Right lobe of liver (tissue), 6 donors: ENCODE measurements at regions not wholly inside any gene's neighbourhood (a gene's known extent, or its start where the extent isn't known, plus 50 kb on each side); places are given as distances from the start of the nearest gene placed in this dataset.

Experiments used
- ATAC-seq, 4 donors: fragments of 200-7000 bp; cut with Tn5 transposase; one replicate each; pipeline ENCODE4 v1.9.1; 2020; ENCODE audit warnings: mild to moderate bottlenecking in 4 of 4, moderate library complexity in 4 of 4
- DNase-seq, 3 donors: peaks; one replicate each; pipeline ENCODE4 v3.0.0-alpha.2; 2020
- H3K27ac ChIP-seq, 3 donors: fragments of 200-600 bp; one replicate each; pipeline ENCODE4 v1.8.0; 2022
- H3K27me3 ChIP-seq, 2 donors: fragments of 200-600 bp; one replicate each; pipeline ENCODE4 v1.8.0; 2022
- H3K36me3 ChIP-seq, 4 donors: fragments of 200-600 bp; sonication (generic) in 1 of 4; one replicate each; pipeline versions ENCODE4 v1.5.1 to v1.8.0; 2017 to 2022; ENCODE audit warnings: control low read depth in 1 of 4
- H3K4me1 ChIP-seq, 4 donors: fragments of 200-600 bp; sonication (generic) in 1 of 4; one replicate each; pipeline versions ENCODE4 v1.5.1 to v1.8.0; 2017 to 2022; ENCODE audit warnings: control low read depth in 1 of 4
- H3K4me3 ChIP-seq, 3 donors: fragments of 200-600 bp; one replicate each; pipeline ENCODE4 v1.8.0; 2022
- H3K9me3 ChIP-seq, 4 donors: fragments of 200-600 bp; sonication (generic) in 1 of 4; one replicate each; pipeline versions ENCODE4 v1.5.1 to v1.8.0; 2017 to 2022; ENCODE audit warnings: control low read depth in 1 of 4
- CTCF ChIP-seq, 4 donors: fragments of 200-600 bp in 3 of 4; fragments of 450-650 bp in 1 of 4; IDR thresholded peaks; one replicate each; pipeline versions ENCODE4 v1.5.1 to v1.8.0; 2016 to 2022; ENCODE audit warnings: antibody characterized with exemption in 4 of 4, mild to moderate bottlenecking in 2 of 4
- POLR2A ChIP-seq: fragments of 450-650 bp; IDR thresholded peaks from one replicate; pipeline ENCODE4 v1.6.1; 2017; ENCODE audit warnings: antibody characterized with exemption, mild to moderate bottlenecking
- WGBS: methylation state at CpG from one replicate; pipeline ENCODE4 v1.1.6; 2018; ENCODE audit warnings: low coverage, low lambda C conversion rate; ENCODE audit not compliant: insufficient coverage; ENCODE audit errors: missing lambda C conversion rate; 5-methylcytosine and 5-hydroxymethylcytosine counted together
- intact Hi-C, 2 donors: fragments of 100-400 bp; cut with DNase I; formaldehyde crosslinking; loops; one replicate each; pipeline versions ENCODE4 v1.11.2 to v1.14.1; 2022
- donor health status: DM: no; HTN: yes; CAD: no.
- donor health status: DM: no; HTN: no; CAD: no.
- donor health status: DM: no; HTN: no; CAD: no.
- donor health status: DM: no; HTN: yes; CAD: no.
- donor health status: DM: no; HTN: yes; CAD: no.

- no peaks in the 10 kb centered on the region for H3K36me3 ChIP-seq
- no peaks in the 10 kb centered on the region for H3K9me3 ChIP-seq
- intact Hi-C loops: no loop called here
- no peak for ATAC-seq
- TF ChIP-seq POLR2A: no peak
- TF ChIP-seq CTCF (IDR thresholded peaks at IDR 0.05): no peak
- H3K27me3 ChIP-seq: no peaks in the 10 kb centered on the region
- no peaks in the 10 kb centered on the region for H3K4me1 ChIP-seq
- no peak for DNase-seq
- 54% methylated on average over 4 of the region's 4 CpGs for WGBS
- no peak overlapping the region for H3K27ac ChIP-seq
- H3K4me3 ChIP-seq: no peak overlapping the region
Observed at GRCh38 chr2:107595749-107596148, 230.9 kb upstream of the RGPD4 start.

GRCh38 chr2:107597507-107597906 lies 229.2 kb upstream of the RGPD4 start:
- no peak for ATAC-seq
- DNase-seq: no peak
- TF ChIP-seq POLR2A: no peak
- no peak for TF ChIP-seq CTCF (IDR thresholded peaks at IDR 0.05)
- H3K36me3 ChIP-seq: no peaks in the 10 kb centered on the region
- H3K4me1 ChIP-seq: no peaks in the 10 kb centered on the region
- no peak overlapping the region for H3K27ac ChIP-seq
- no peaks in the 10 kb centered on the region for H3K9me3 ChIP-seq
- H3K4me3 ChIP-seq: no peak overlapping the region
- H3K27me3 ChIP-seq: no peaks in the 10 kb centered on the region
- intact Hi-C loops: no loop called here

- Histone ChIP-seq H3K27ac (no peak overlapping the region), H3K4me3 (no peak overlapping the region), H3K9me3 (no peaks in the 10 kb centered on the region), H3K36me3 (no peaks in the 10 kb centered on the region), H3K27me3 (peaks cover 0 to 3% of the 10 kb centered on the region in 2 donors), H3K4me1 (no peaks in the 10 kb centered on the region)
- ATAC-seq (no peak), DNase-seq (no peak)
- WGBS: 69% methylated on average over 2 of the region's 2 CpGs
- TF ChIP-seq POLR2A (no peak), CTCF (IDR thresholded peaks at IDR 0.05) (no peak)
- intact Hi-C loops: no loop called here
Observed at GRCh38 chr2:107602801-107603200, 223.9 kb upstream of the RGPD4 start.

GRCh38 chr2:107607054-107607453 lies 219.6 kb upstream of the RGPD4 start:
- ATAC-seq (no peak), DNase-seq (no peak)
- H3K4me3 ChIP-seq: no peak overlapping the region
- intact Hi-C loops: no loop called here
- WGBS: 22% methylated on average over 1 of the region's 1 CpG
- H3K27me3 ChIP-seq: peaks cover 0 to 3% of the 10 kb centered on the region in 2 donors
- H3K9me3 ChIP-seq: no peaks in the 10 kb centered on the region
- no peaks in the 10 kb centered on the region for H3K4me1 ChIP-seq
- H3K36me3 ChIP-seq: no peaks in the 10 kb centered on the region
- H3K27ac ChIP-seq: no peak overlapping the region
- TF ChIP-seq CTCF (IDR thresholded peaks at IDR 0.05) (no peak), POLR2A (no peak)

GRCh38 chr2:107607473-107607872 lies 219.2 kb upstream of the RGPD4 start:
- intact Hi-C loops: no loop called here
- ATAC-seq: no peak
- H3K36me3 ChIP-seq: no peaks in the 10 kb centered on the region
- no peak for DNase-seq
- H3K4me1 ChIP-seq: no peaks in the 10 kb centered on the region
- H3K9me3 ChIP-seq: no peaks in the 10 kb centered on the region
- no peak for TF ChIP-seq CTCF (IDR thresholded peaks at IDR 0.05)
- TF ChIP-seq POLR2A: no peak
- H3K27me3 ChIP-seq: peaks cover 0 to 3% of the 10 kb centered on the region in 2 donors
- 71% methylated on average over 1 of the region's 1 CpG for WGBS
- no peak overlapping the region for H3K27ac ChIP-seq
- no peak overlapping the region for H3K4me3 ChIP-seq
